ENCODE measurements at regions not wholly inside any gene's neighbourhood (a gene's known extent, or its start where the extent isn't known, plus 50 kb on each side); places are given as distances from the start of the nearest gene placed in this dataset.
"Not testable (repeated sequence)": the region's sequence is repeated elsewhere in the genome, so short reads cannot be mapped to it uniquely, and the experiment has no call there.

- no peak for DNase-seq (ENCODE audit: low read depth, low spot score)
- TF ChIP-seq POLR2AphosphoS5 (IDR thresholded peaks at IDR 0.05; ENCODE audit: borderline replicate concordance, low read depth, low read length) (no peak), EZH2 (IDR thresholded peaks at IDR 0.05) (no peak), FOXP2 (optimal IDR thresholded peaks at IDR 0.05; ENCODE audit: control extremely low read depth, extremely low read length, insufficient read depth) (no peak)
- Histone ChIP-seq H3K27ac (no peak overlapping the region), H3K9ac (ENCODE audit: insufficient read length) (no peak overlapping the region), H3K9me3 (ENCODE audit: low read depth, low read length) (peaks cover 4% of the 10 kb centered on the region; the same call in 1 of the 2 replicates), H3K36me3 (ENCODE audit: insufficient read depth, low read length) (no peaks in the 10 kb centered on the region), H3K4me3 (no peak overlapping the region)
Measured at GRCh38 chr7:118877187-118877586, 652.7 kb downstream of the ANKRD7 start.

- H3K9ac ChIP-seq (ENCODE audit: insufficient read length) = peak overlapping the region; percentile 10
- no peaks in the 10 kb centered on the region for H3K36me3 ChIP-seq (ENCODE audit: insufficient read depth, low read length)
- 0 out of 2 replicates have a peak overlapping the region, but pooled peaks have one; percentile 36 for H3K27ac ChIP-seq
- TF ChIP-seq POLR2AphosphoS5 (IDR thresholded peaks at IDR 0.05; ENCODE audit: borderline replicate concordance, low read depth, low read length) (no peak), FOXP2 (optimal IDR thresholded peaks at IDR 0.05; ENCODE audit: control extremely low read depth, extremely low read length, insufficient read depth) (no peak), EZH2 (IDR thresholded peaks at IDR 0.05) (no peak)
- DNase-seq (ENCODE audit: low read depth, low spot score) = no peak
- no peak overlapping the region for H3K4me3 ChIP-seq
- peaks cover 4% of the 10 kb centered on the region; the same call in 1 of the 2 replicates for H3K9me3 ChIP-seq (ENCODE audit: low read depth, low read length)
Measured at GRCh38 chr7:118878336-118878735, 653.8 kb downstream of the ANKRD7 start.

- H3K9me3 ChIP-seq (ENCODE audit: low read depth, low read length) = 0 out of 2 replicates have a peak, but pooled peaks cover 7% of the 10 kb centered on the region
- no peak overlapping the region for H3K9ac ChIP-seq (ENCODE audit: insufficient read length)
- H3K36me3 ChIP-seq (ENCODE audit: insufficient read depth, low read length) = no peaks in the 10 kb centered on the region; the same call in 1 of the 2 replicates
- TF ChIP-seq EZH2 (IDR thresholded peaks at IDR 0.05) (no peak), FOXP2 (optimal IDR thresholded peaks at IDR 0.05; ENCODE audit: control extremely low read depth, extremely low read length, insufficient read depth) (no peak), POLR2AphosphoS5 (IDR thresholded peaks at IDR 0.05; ENCODE audit: borderline replicate concordance, low read depth, low read length) (no peak)
- DNase-seq (ENCODE audit: low read depth, low spot score) = no peak
- no peak overlapping the region for H3K4me3 ChIP-seq
- no peak overlapping the region for H3K27ac ChIP-seq
Measured at GRCh38 chr7:118898284-118898683, 673.8 kb downstream of the ANKRD7 start.

GRCh38 chr7:118902600-118902999, 678.1 kb downstream of the ANKRD7 start:
- no peaks in the 10 kb centered on the region for H3K36me3 ChIP-seq (ENCODE audit: insufficient read depth, low read length)
- H3K27ac ChIP-seq = no peak overlapping the region
- no peak for DNase-seq (ENCODE audit: low read depth, low spot score)
- no peak overlapping the region for H3K9ac ChIP-seq (ENCODE audit: insufficient read length)
- H3K9me3 ChIP-seq (ENCODE audit: low read depth, low read length) = no peaks in the 10 kb centered on the region
- no peak overlapping the region for H3K4me3 ChIP-seq
- no peak for TF ChIP-seq FOXP2 (optimal IDR thresholded peaks at IDR 0.05; ENCODE audit: control extremely low read depth, extremely low read length, insufficient read depth)
- TF ChIP-seq POLR2AphosphoS5 (IDR thresholded peaks at IDR 0.05; ENCODE audit: borderline replicate concordance, low read depth, low read length) = no peak
- no peak for TF ChIP-seq EZH2 (IDR thresholded peaks at IDR 0.05)

- H3K9me3 ChIP-seq (ENCODE audit: low read depth, low read length) = no peaks in the 10 kb centered on the region
- TF ChIP-seq FOXP2 (optimal IDR thresholded peaks at IDR 0.05; ENCODE audit: control extremely low read depth, extremely low read length, insufficient read depth) = no peak
- no peak for TF ChIP-seq EZH2 (IDR thresholded peaks at IDR 0.05)
- no peak for TF ChIP-seq POLR2AphosphoS5 (IDR thresholded peaks at IDR 0.05; ENCODE audit: borderline replicate concordance, low read depth, low read length)
- no peak overlapping the region for H3K4me3 ChIP-seq
- H3K27ac ChIP-seq = no peak overlapping the region
- DNase-seq (ENCODE audit: low read depth, low spot score) = no peak
- no peaks in the 10 kb centered on the region for H3K36me3 ChIP-seq (ENCODE audit: insufficient read depth, low read length)
- no peak overlapping the region for H3K9ac ChIP-seq (ENCODE audit: insufficient read length)
Measured at GRCh38 chr7:118907911-118908527, 683.5 kb downstream of the ANKRD7 start.

GRCh38 chr7:118916120-118916519, 691.6 kb downstream of the ANKRD7 start:
- not testable (repeated sequence) for H3K9me3 ChIP-seq (ENCODE audit: low read depth, low read length); H3K36me3 ChIP-seq (ENCODE audit: insufficient read depth, low read length); H3K9ac ChIP-seq (ENCODE audit: insufficient read length); H3K4me3 ChIP-seq; H3K27ac ChIP-seq; DNase-seq (ENCODE audit: low read depth, low spot score)

GRCh38 chr7:118918556-118918955, 694.1 kb downstream of the ANKRD7 start:
- Histone ChIP-seq H3K9ac (ENCODE audit: insufficient read length) (no peak overlapping the region), H3K4me3 (no peak overlapping the region), H3K27ac (no peak overlapping the region), H3K36me3 (ENCODE audit: insufficient read depth, low read length) (no peaks in the 10 kb centered on the region), H3K9me3 (ENCODE audit: low read depth, low read length) (no peaks in the 10 kb centered on the region)
- TF ChIP-seq FOXP2 (optimal IDR thresholded peaks at IDR 0.05; ENCODE audit: control extremely low read depth, extremely low read length, insufficient read depth) (no peak), EZH2 (IDR thresholded peaks at IDR 0.05) (no peak), POLR2AphosphoS5 (IDR thresholded peaks at IDR 0.05; ENCODE audit: borderline replicate concordance, low read depth, low read length) (no peak)
- DNase-seq (ENCODE audit: low read depth, low spot score) = peak; percentile 62

- DNase-seq (ENCODE audit: low read depth, low spot score) = no peak
- TF ChIP-seq EZH2 (IDR thresholded peaks at IDR 0.05) (no peak), FOXP2 (optimal IDR thresholded peaks at IDR 0.05; ENCODE audit: control extremely low read depth, extremely low read length, insufficient read depth) (no peak), POLR2AphosphoS5 (IDR thresholded peaks at IDR 0.05; ENCODE audit: borderline replicate concordance, low read depth, low read length) (no peak)
Measured at GRCh38 chr7:118938845-118939244, 714.3 kb downstream of the ANKRD7 start.

GRCh38 chr7:118944271-118944670, 719.8 kb downstream of the ANKRD7 start:
- Histone ChIP-seq H3K36me3 (ENCODE audit: insufficient read depth, low read length) (no peaks in the 10 kb centered on the region), H3K9me3 (ENCODE audit: low read depth, low read length) (no peaks in the 10 kb centered on the region), H3K4me3 (no peak overlapping the region), H3K9ac (ENCODE audit: insufficient read length) (no peak overlapping the region), H3K27ac (no peak overlapping the region)
- no peak for DNase-seq (ENCODE audit: low read depth, low spot score)
- TF ChIP-seq FOXP2 (optimal IDR thresholded peaks at IDR 0.05; ENCODE audit: control extremely low read depth, extremely low read length, insufficient read depth) (no peak), POLR2AphosphoS5 (IDR thresholded peaks at IDR 0.05; ENCODE audit: borderline replicate concordance, low read depth, low read length) (no peak), EZH2 (IDR thresholded peaks at IDR 0.05) (no peak)

More at GRCh38 chr7:118938845-118939244, 714.3 kb downstream of the ANKRD7 start:
- Histone ChIP-seq H3K9ac (ENCODE audit: insufficient read length) (no peak overlapping the region), H3K27ac (no peak overlapping the region), H3K9me3 (ENCODE audit: low read depth, low read length) (no peaks in the 10 kb centered on the region), H3K36me3 (ENCODE audit: insufficient read depth, low read length) (no peaks in the 10 kb centered on the region), H3K4me3 (no peak overlapping the region)
